ENCODE measurements at regions not wholly inside any gene's neighbourhood (a gene's known extent, or its start where the extent isn't known, plus 50 kb on each side); places are given as distances from the start of the nearest gene placed in this dataset.
A peak's percentile ranks its signal among the peaks of the same experiment; 100 is the strongest.

- H3K36me3 ChIP-seq (ENCODE audit: control insufficient read depth, insufficient read depth, low read length) = no peaks in the 10 kb centered on the region
- H3K4me3 ChIP-seq (ENCODE audit: insufficient read depth, low read depth, low read length) = no peak overlapping the region
- peaks cover 8% of the 10 kb centered on the region for H3K4me1 ChIP-seq (ENCODE audit: control insufficient read depth, insufficient read depth, low read length)
- H3K27ac ChIP-seq (ENCODE audit: insufficient read depth, low read depth, low read length, poor library complexity, severe bottlenecking) = no peak overlapping the region
- no peaks in the 10 kb centered on the region for H3K27me3 ChIP-seq (ENCODE audit: control insufficient read depth, insufficient read depth, low read length, poor library complexity, severe bottlenecking)
- H3K9me3 ChIP-seq (ENCODE audit: control insufficient read depth, low read length) = no peaks in the 10 kb centered on the region
Measured at GRCh38 chr6:149197482-149197881, 120.0 kb upstream of the TAB2 start.

GRCh38 chr6:149198265-149198664, 119.2 kb upstream of the TAB2 start:
- no peaks in the 10 kb centered on the region for H3K9me3 ChIP-seq (ENCODE audit: control insufficient read depth, low read length)
- H3K27ac ChIP-seq (ENCODE audit: insufficient read depth, low read depth, low read length, poor library complexity, severe bottlenecking) = no peak overlapping the region
- H3K4me1 ChIP-seq (ENCODE audit: control insufficient read depth, insufficient read depth, low read length) = peaks cover 8% of the 10 kb centered on the region
- H3K27me3 ChIP-seq (ENCODE audit: control insufficient read depth, insufficient read depth, low read length, poor library complexity, severe bottlenecking) = no peaks in the 10 kb centered on the region
- 84 to 96% methylated on average over 2 to 3 of the region's 3 CpGs for WGBS, 2 experiments
- no peaks in the 10 kb centered on the region for H3K36me3 ChIP-seq (ENCODE audit: control insufficient read depth, insufficient read depth, low read length)
- H3K4me3 ChIP-seq (ENCODE audit: insufficient read depth, low read depth, low read length) = no peak overlapping the region

DNA sequence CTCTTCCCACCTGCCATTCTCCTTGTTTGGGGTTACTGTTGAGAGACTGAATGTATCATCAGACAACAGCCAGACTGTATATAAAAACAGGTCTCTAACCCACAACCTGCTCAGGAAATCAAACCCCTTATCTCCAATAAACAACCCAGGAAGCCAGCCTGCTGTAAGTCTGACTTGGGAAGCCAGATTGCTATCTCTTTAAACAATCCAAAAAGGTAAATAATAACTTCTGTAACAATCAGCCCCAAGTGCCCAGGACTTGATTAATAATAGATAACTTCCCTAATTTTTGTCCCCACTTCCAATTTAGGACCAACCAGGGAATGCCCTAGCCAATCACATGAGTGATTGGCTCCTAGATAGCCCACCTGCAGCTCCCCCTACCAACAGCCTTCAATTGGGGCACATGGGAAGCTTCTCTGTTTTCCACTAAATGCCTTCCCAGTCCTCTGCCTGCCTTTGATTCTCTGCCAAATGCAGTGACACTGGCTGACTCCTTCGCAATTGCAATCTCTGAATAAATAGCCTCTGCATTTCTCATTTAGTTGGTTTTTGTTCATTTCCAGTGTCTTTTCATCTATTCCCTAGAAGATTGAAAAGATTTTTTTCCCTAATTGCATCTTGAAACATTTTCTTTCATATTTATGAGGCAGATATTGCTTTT, 117.1 kb upstream of the TAB2 start:
- no peaks in the 10 kb centered on the region for H3K9me3 ChIP-seq (ENCODE audit: control insufficient read depth, low read length)
- no peak overlapping the region for H3K27ac ChIP-seq (ENCODE audit: insufficient read depth, low read depth, low read length, poor library complexity, severe bottlenecking)
- no peak overlapping the region for H3K4me3 ChIP-seq (ENCODE audit: insufficient read depth, low read depth, low read length)
- WGBS, 2 experiments = 79 to 88% methylated on average over 1 of the region's 1 CpG
- H3K36me3 ChIP-seq (ENCODE audit: control insufficient read depth, insufficient read depth, low read length) = no peaks in the 10 kb centered on the region
- no peaks in the 10 kb centered on the region for H3K27me3 ChIP-seq (ENCODE audit: control insufficient read depth, insufficient read depth, low read length, poor library complexity, severe bottlenecking)
- H3K4me1 ChIP-seq (ENCODE audit: control insufficient read depth, insufficient read depth, low read length) = peaks cover 8% of the 10 kb centered on the region

DNA sequence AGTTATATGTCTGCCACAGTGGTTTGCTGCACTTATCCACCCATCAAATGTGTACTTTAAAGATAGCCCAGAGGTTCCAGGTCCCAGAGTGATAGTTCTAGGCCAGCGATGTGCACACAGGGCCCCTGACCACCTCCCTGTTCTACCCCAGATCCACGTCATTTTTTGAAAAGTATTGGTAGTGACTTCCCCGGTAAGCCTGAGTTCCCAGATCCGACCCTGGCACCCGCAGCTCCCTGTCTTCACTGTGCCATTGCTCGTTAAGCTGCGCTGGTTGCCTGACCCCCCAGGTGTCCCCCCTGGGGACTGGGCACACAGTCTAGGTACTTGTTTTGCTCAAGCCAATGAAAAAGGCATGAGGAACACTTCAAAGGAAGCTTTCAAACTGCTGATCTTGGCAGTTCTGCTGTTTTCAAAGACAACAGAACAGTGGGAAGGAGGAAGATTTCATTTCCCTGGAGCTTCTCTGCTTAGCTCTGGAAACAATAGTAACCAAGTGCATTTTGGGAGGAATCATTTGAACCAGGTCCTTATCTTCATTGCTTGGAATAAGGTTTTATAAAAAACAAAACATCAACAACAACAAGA, 116.3 kb upstream of the TAB2 start:
- WGBS, 2 experiments = 64 to 71% methylated on average over 7 of the region's 7 CpGs

GRCh38 chr6:149202100-149202499, 115.4 kb upstream of the TAB2 start:
- H3K27me3 ChIP-seq (ENCODE audit: control insufficient read depth, insufficient read depth, low read length, poor library complexity, severe bottlenecking) = no peaks in the 10 kb centered on the region

More for the DNA sequence above, 116.3 kb upstream of the TAB2 start:
- no peaks in the 10 kb centered on the region for H3K27me3 ChIP-seq (ENCODE audit: control insufficient read depth, insufficient read depth, low read length, poor library complexity, severe bottlenecking)
- peak overlapping the region; percentile 46 for H3K27ac ChIP-seq (ENCODE audit: insufficient read depth, low read depth, low read length, poor library complexity, severe bottlenecking)
- no peak overlapping the region for H3K4me3 ChIP-seq (ENCODE audit: insufficient read depth, low read depth, low read length)
- H3K9me3 ChIP-seq (ENCODE audit: control insufficient read depth, low read length) = no peaks in the 10 kb centered on the region
- H3K36me3 ChIP-seq (ENCODE audit: control insufficient read depth, insufficient read depth, low read length) = no peaks in the 10 kb centered on the region
- peaks cover 8% of the 10 kb centered on the region for H3K4me1 ChIP-seq (ENCODE audit: control insufficient read depth, insufficient read depth, low read length)

DNA sequence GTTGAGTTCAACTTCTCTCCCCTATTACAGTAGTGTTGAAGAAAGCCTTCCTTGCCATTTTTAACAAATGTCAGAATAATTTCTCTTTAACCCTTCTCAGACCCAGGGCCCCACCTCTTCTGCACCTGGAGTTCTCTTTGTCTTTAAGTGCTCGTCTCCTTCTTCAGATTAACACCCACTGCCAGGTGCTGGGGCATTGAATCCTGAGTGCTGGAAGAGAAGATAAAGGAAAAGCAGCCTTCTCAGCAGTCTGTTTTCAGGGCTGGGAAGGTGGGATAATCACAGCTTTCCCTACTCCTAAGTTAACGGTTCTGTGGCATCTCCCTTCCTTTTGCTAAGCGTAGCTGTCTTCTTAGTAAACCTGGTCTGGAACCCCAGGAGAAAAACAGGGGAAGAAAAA, 114.6 kb upstream of the TAB2 start:
- Histone ChIP-seq H3K4me1 (ENCODE audit: control insufficient read depth, insufficient read depth, low read length) (peaks cover 8% of the 10 kb centered on the region), H3K27me3 (ENCODE audit: control insufficient read depth, insufficient read depth, low read length, poor library complexity, severe bottlenecking) (no peaks in the 10 kb centered on the region), H3K36me3 (ENCODE audit: control insufficient read depth, insufficient read depth, low read length) (no peaks in the 10 kb centered on the region), H3K27ac (ENCODE audit: insufficient read depth, low read depth, low read length, poor library complexity, severe bottlenecking) (no peak overlapping the region), H3K9me3 (ENCODE audit: control insufficient read depth, low read length) (no peaks in the 10 kb centered on the region), H3K4me3 (ENCODE audit: insufficient read depth, low read depth, low read length) (no peak overlapping the region)
- WGBS, 2 experiments = 49 to 72% methylated on average over 3 of the region's 3 CpGs

More at GRCh38 chr6:149202100-149202499, 115.4 kb upstream of the TAB2 start:
- no peak overlapping the region for H3K4me3 ChIP-seq (ENCODE audit: insufficient read depth, low read depth, low read length)
- peaks cover 8% of the 10 kb centered on the region for H3K4me1 ChIP-seq (ENCODE audit: control insufficient read depth, insufficient read depth, low read length)
- H3K27ac ChIP-seq (ENCODE audit: insufficient read depth, low read depth, low read length, poor library complexity, severe bottlenecking) = no peak overlapping the region
- no peaks in the 10 kb centered on the region for H3K36me3 ChIP-seq (ENCODE audit: control insufficient read depth, insufficient read depth, low read length)
- no peaks in the 10 kb centered on the region for H3K9me3 ChIP-seq (ENCODE audit: control insufficient read depth, low read length)
- 91 to 93% methylated on average over 4 of the region's 4 CpGs for WGBS, 2 experiments

- H3K4me3 ChIP-seq (ENCODE audit: insufficient read depth, low read depth, low read length) = no peak overlapping the region
- H3K27ac ChIP-seq (ENCODE audit: insufficient read depth, low read depth, low read length, poor library complexity, severe bottlenecking) = no peak overlapping the region
- H3K4me1 ChIP-seq (ENCODE audit: control insufficient read depth, insufficient read depth, low read length) = peaks cover 8% of the 10 kb centered on the region
- 88 to 92% methylated on average over 3 of the region's 4 CpGs for WGBS, 2 experiments
- H3K36me3 ChIP-seq (ENCODE audit: control insufficient read depth, insufficient read depth, low read length) = no peaks in the 10 kb centered on the region
- no peaks in the 10 kb centered on the region for H3K27me3 ChIP-seq (ENCODE audit: control insufficient read depth, insufficient read depth, low read length, poor library complexity, severe bottlenecking)
- H3K9me3 ChIP-seq (ENCODE audit: control insufficient read depth, low read length) = no peaks in the 10 kb centered on the region
Measured at GRCh38 chr6:149203509-149203908, 114.0 kb upstream of the TAB2 start.

DNA sequence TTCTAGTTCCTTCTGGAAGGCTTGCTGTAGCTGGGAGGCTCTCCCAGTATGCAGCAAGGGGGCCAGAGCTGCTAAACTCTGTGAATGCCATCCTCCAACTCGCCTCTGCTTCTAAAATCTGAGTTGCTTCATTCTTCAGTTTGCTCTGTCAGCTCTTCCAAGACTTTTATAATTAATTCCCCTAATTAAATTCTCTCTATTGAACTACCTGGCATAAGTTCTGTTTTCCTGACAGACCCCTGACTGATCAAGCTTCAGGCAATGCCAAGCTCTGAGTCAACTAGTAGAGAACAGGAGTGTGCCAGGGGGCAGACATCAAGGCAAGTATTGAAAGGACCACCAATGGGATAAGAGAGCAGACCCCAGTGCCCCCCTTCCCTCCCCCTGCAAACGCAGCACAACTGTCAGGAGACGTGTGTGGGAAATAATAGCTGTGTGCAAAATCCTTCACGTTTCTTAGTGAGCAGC, 109.3 kb upstream of the TAB2 start:
- H3K9me3 ChIP-seq (ENCODE audit: control insufficient read depth, low read length) = no peaks in the 10 kb centered on the region
- H3K36me3 ChIP-seq (ENCODE audit: control insufficient read depth, insufficient read depth, low read length) = no peaks in the 10 kb centered on the region
- whole genome bisulfite sequencing, 2 experiments = 94 to 95% methylated on average over 1 to 2 of the region's 4 CpGs
- H3K4me3 ChIP-seq (ENCODE audit: insufficient read depth, low read depth, low read length) = no peak overlapping the region
- no peaks in the 10 kb centered on the region for H3K27me3 ChIP-seq (ENCODE audit: control insufficient read depth, insufficient read depth, low read length, poor library complexity, severe bottlenecking)
- no peak overlapping the region for H3K27ac ChIP-seq (ENCODE audit: insufficient read depth, low read depth, low read length, poor library complexity, severe bottlenecking)
- H3K4me1 ChIP-seq (ENCODE audit: control insufficient read depth, insufficient read depth, low read length) = no peaks in the 10 kb centered on the region

GRCh38 chr6:149209871-149210775, 107.4 kb upstream of the TAB2 start:
- 90 to 95% methylated on average over 2 of the region's 2 CpGs for WGBS, 2 experiments
- H3K27me3 ChIP-seq (ENCODE audit: control insufficient read depth, insufficient read depth, low read length, poor library complexity, severe bottlenecking) = no peaks in the 10 kb centered on the region

GRCh38 chr6:149211046-149211571, 106.4 kb upstream of the TAB2 start:
- H3K27me3 ChIP-seq (ENCODE audit: control insufficient read depth, insufficient read depth, low read length, poor library complexity, severe bottlenecking) = no peaks in the 10 kb centered on the region
- no peak overlapping the region for H3K27ac ChIP-seq (ENCODE audit: insufficient read depth, low read depth, low read length, poor library complexity, severe bottlenecking)
- no peaks in the 10 kb centered on the region for H3K9me3 ChIP-seq (ENCODE audit: control insufficient read depth, low read length)
- 89% methylated on average over 6 of the region's 6 CpGs for WGBS, 2 experiments
- H3K4me1 ChIP-seq (ENCODE audit: control insufficient read depth, insufficient read depth, low read length) = no peaks in the 10 kb centered on the region
- no peak overlapping the region for H3K4me3 ChIP-seq (ENCODE audit: insufficient read depth, low read depth, low read length)
- no peaks in the 10 kb centered on the region for H3K36me3 ChIP-seq (ENCODE audit: control insufficient read depth, insufficient read depth, low read length)

More at GRCh38 chr6:149209871-149210775, 107.4 kb upstream of the TAB2 start:
- Histone ChIP-seq H3K4me1 (ENCODE audit: control insufficient read depth, insufficient read depth, low read length) (no peaks in the 10 kb centered on the region), H3K4me3 (ENCODE audit: insufficient read depth, low read depth, low read length) (no peak overlapping the region), H3K9me3 (ENCODE audit: control insufficient read depth, low read length) (no peaks in the 10 kb centered on the region), H3K27ac (ENCODE audit: insufficient read depth, low read depth, low read length, poor library complexity, severe bottlenecking) (no peak overlapping the region), H3K36me3 (ENCODE audit: control insufficient read depth, insufficient read depth, low read length) (no peaks in the 10 kb centered on the region)

Data from ectodermal cell (in vitro differentiated cells).